MM.1S (cell line): ENCODE measurements at regions not wholly inside any gene's neighbourhood (a gene's known extent, or its start where the extent isn't known, plus 50 kb on each side); places are given as distances from the start of the nearest gene placed in this dataset.

Experiments
- DNase-seq: peaks from one replicate; pipeline ENCODE4 v3.0.0-alpha.2; 2015
- H2AFZ ChIP-seq: fragments of 300-600 bp; sonication (generic); 2 replicates; pipeline ENCODE4 v1.6.0; 2016; ENCODE audit warnings: antibody characterized with exemption, low read length
- H3F3A ChIP-seq: fragments of 300-600 bp; sonication (generic); 2 replicates; pipeline ENCODE4 v1.6.1; 2016; ENCODE audit warnings: mild to moderate bottlenecking, antibody characterized with exemption, low read length, moderate library complexity, mixed read lengths; ENCODE audit not compliant: insufficient read depth
- H3K27ac ChIP-seq: fragments of 300-600 bp; sonication (generic); 2 replicates; pipeline ENCODE4 v1.5.1; 2016; ENCODE audit warnings: mild to moderate bottlenecking, low read length
- H3K27me3 ChIP-seq: fragments of 300-600 bp; sonication (generic); replicated peaks from 2 replicates; pipeline ENCODE4 v1.6.0; 2016; ENCODE audit warnings: low read length; ENCODE audit not compliant: insufficient read depth
- H3K36me3 ChIP-seq: fragments of 300-600 bp; sonication (generic); replicated peaks from 2 replicates; pipeline ENCODE4 v1.6.1; 2016; ENCODE audit warnings: mild to moderate bottlenecking, low read length, mixed read lengths; ENCODE audit not compliant: insufficient read depth
- H3K4me1 ChIP-seq: fragments of 300-600 bp; sonication (generic); 2 replicates; pipeline ENCODE4 v1.6.1; 2016; ENCODE audit warnings: low read length, mixed read lengths
- H3K4me2 ChIP-seq: fragments of 300-600 bp; sonication (generic); 2 replicates; pipeline ENCODE4 v1.6.0; 2016; ENCODE audit warnings: low read depth, low read length
- H3K4me3 ChIP-seq: fragments of 300-600 bp; sonication (generic); 2 replicates; pipeline ENCODE4 v1.5.1; 2016; ENCODE audit warnings: low read length, mixed read lengths
- H3K79me2 ChIP-seq: fragments of 300-600 bp; sonication (generic); 2 replicates; pipeline ENCODE4 v1.6.1; 2016; ENCODE audit warnings: mixed run types, low read length, mixed read lengths
- H3K9ac ChIP-seq: fragments of 300-600 bp; sonication (generic); 2 replicates; pipeline ENCODE4 v1.6.1; 2016; ENCODE audit warnings: low read length, mixed read lengths
- H3K9me2 ChIP-seq: fragments of 300-600 bp; sonication (generic); replicated peaks from 2 replicates; pipeline ENCODE4 v1.6.1; 2016; ENCODE audit warnings: mild to moderate bottlenecking, low read length, mixed read lengths; ENCODE audit not compliant: insufficient read depth
- H3K9me3 ChIP-seq: fragments of 300-600 bp; sonication (generic); replicated peaks from 2 replicates; pipeline ENCODE4 v1.6.1; 2016; ENCODE audit warnings: mild to moderate bottlenecking, low read length, mixed read lengths; ENCODE audit not compliant: insufficient read depth
- H4K20me1 ChIP-seq: fragments of 300-600 bp; sonication (generic); 2 replicates; pipeline ENCODE4 v1.6.1; 2016; ENCODE audit warnings: mild to moderate bottlenecking, low read length, moderate library complexity, mixed read lengths; ENCODE audit not compliant: insufficient read depth
- EZH2 ChIP-seq: fragments of 300-600 bp; sonication (generic); optimal IDR thresholded peaks from 2 replicates; pipeline ENCODE3; 2017; ENCODE audit warnings: low read depth, mild to moderate bottlenecking, antibody characterized with exemption, low read length, mixed read lengths
- EZH2phosphoT487 ChIP-seq: fragments of 300-600 bp; sonication (generic); IDR thresholded peaks from 2 replicates; pipeline ENCODE4 v1.6.1; 2018; ENCODE audit warnings: antibody characterized with exemption, low read length
- TF ChIP-seq, protein P1 (sequence below): fragments of 300-600 bp; sonication (generic); IDR thresholded peaks from 2 replicates; pipeline ENCODE4 v1.5.1; 2016; ENCODE audit warnings: antibody characterized with exemption, low read length, mixed read lengths

DNA sequence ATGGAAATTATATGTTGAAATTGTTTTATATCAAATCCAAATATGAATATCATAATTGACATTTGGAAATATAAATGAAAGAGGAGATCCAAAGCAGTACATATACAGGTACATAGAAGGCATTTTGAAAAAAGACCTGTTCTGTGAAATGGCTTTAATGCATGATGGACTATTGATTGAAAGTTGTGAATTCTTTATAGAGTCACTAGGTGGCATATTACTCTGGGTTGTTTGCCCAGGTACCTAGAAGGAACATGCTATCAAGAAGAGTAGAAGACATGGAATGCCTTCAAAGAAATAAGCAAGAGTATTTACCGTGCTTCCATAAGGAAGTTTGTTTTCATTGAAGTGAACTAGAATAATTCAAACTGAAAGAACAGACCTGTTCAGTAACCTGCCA, 160.0 kb upstream of the ANK3 start:
- Histone ChIP-seq H3K4me1 (no peaks in the 10 kb centered on the region), H3K27ac (no peak overlapping the region), H3K36me3 (no peaks in the 10 kb centered on the region), H3F3A (no peaks in the 10 kb centered on the region), H3K27me3 (no peaks in the 10 kb centered on the region), H3K79me2 (no peaks in the 10 kb centered on the region), H3K4me3 (no peak overlapping the region), H4K20me1 (no peaks in the 10 kb centered on the region), H2AFZ (no peak overlapping the region), H3K4me2 (no peak overlapping the region), H3K9me3 (no peaks in the 10 kb centered on the region), H3K9me2 (no peaks in the 10 kb centered on the region), H3K9ac (no peak overlapping the region)
- DNase-seq = peak; percentile 55
- no peak for TF ChIP-seq EZH2phosphoT487
- TF ChIP-seq, protein P1, sequence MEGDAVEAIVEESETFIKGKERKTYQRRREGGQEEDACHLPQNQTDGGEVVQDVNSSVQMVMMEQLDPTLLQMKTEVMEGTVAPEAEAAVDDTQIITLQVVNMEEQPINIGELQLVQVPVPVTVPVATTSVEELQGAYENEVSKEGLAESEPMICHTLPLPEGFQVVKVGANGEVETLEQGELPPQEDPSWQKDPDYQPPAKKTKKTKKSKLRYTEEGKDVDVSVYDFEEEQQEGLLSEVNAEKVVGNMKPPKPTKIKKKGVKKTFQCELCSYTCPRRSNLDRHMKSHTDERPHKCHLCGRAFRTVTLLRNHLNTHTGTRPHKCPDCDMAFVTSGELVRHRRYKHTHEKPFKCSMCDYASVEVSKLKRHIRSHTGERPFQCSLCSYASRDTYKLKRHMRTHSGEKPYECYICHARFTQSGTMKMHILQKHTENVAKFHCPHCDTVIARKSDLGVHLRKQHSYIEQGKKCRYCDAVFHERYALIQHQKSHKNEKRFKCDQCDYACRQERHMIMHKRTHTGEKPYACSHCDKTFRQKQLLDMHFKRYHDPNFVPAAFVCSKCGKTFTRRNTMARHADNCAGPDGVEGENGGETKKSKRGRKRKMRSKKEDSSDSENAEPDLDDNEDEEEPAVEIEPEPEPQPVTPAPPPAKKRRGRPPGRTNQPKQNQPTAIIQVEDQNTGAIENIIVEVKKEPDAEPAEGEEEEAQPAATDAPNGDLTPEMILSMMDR = peak; percentile 56
- TF ChIP-seq EZH2 = no peak

DNA sequence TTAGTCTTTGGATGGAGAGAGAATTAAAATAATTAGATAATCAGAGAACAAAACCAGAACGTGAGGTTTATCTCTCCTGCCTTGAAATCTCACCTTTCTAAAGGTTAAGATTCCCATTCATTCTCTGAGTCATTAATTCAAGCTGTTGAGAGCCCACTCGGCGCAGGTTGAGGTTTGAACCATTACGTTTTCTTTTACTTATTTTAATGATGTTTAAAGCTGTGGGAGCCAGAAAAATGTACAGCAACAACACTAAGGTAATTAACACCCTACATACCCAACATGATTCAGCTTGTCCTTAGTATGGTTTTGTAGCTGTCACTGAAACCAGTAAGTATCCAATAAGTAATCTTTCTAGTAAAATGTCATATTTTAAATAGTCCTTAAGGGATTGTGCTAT, 153.0 kb upstream of the ANK3 start:
- Histone ChIP-seq H3F3A (no peaks in the 10 kb centered on the region; the same call in 1 of the 2 replicates), H3K27ac (no peak overlapping the region), H3K4me3 (no peak overlapping the region), H3K4me1 (peaks cover 13% of the 10 kb centered on the region), H3K79me2 (no peaks in the 10 kb centered on the region), H3K9me2 (no peaks in the 10 kb centered on the region), H3K9me3 (no peaks in the 10 kb centered on the region), H4K20me1 (no peaks in the 10 kb centered on the region), H2AFZ (no peak overlapping the region), H3K9ac (no peak overlapping the region), H3K4me2 (no peak overlapping the region), H3K27me3 (no peaks in the 10 kb centered on the region), H3K36me3 (no peaks in the 10 kb centered on the region)
- DNase-seq = no peak
- TF ChIP-seq, protein P1 = no peak
- TF ChIP-seq EZH2 (no peak), EZH2phosphoT487 (no peak)

DNA sequence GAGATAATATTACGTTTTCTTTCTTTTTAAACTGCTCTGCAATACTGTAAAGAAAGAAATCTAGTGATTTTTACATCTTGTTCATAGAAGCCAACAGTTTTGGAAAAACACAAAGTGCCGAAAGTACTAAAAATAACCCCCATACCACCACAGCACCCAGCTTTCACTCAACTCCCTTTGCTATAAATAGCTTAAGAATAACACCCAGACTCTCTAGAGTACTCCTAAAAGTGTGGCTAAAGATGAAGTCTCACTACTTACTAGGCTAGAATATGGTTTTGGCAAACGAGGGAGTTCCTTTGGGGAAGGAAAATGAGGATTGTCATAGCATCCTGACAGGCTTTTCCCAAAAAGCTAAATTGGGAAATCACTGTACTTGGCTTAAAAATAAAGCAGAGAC, 151.8 kb upstream of the ANK3 start:
- Histone ChIP-seq H3K27ac (no peak overlapping the region), H2AFZ (no peak overlapping the region), H3K27me3 (no peaks in the 10 kb centered on the region), H3K4me2 (peak overlapping the region; percentile 54; the same call in 1 of the 2 replicates), H3F3A (no peaks in the 10 kb centered on the region; the same call in 1 of the 2 replicates), H3K36me3 (no peaks in the 10 kb centered on the region), H4K20me1 (no peaks in the 10 kb centered on the region), H3K4me3 (no peak overlapping the region), H3K4me1 (peaks cover 13% of the 10 kb centered on the region), H3K9me3 (no peaks in the 10 kb centered on the region), H3K9me2 (no peaks in the 10 kb centered on the region), H3K79me2 (no peaks in the 10 kb centered on the region), H3K9ac (no peak overlapping the region)
- TF ChIP-seq EZH2phosphoT487 = no peak
- no peak for TF ChIP-seq EZH2
- TF ChIP-seq, protein P1 = no peak
- DNase-seq = peak; percentile 51
